Pancreas (tissue), 10 donors: ENCODE measurements at regions not wholly inside any gene's neighbourhood (a gene's known extent, or its start where the extent isn't known, plus 50 kb on each side); places are given as distances from the start of the nearest gene placed in this dataset.
A peak's percentile ranks its signal among the peaks of the same experiment; 100 is the strongest.

Experiments
- ATAC-seq, 4 donors: fragments of 200-7000 bp; cut with Tn5 transposase; one replicate each; pipeline versions ENCODE4 v1.8.0 to v1.9.1; 2020; ENCODE audit warnings: mild to moderate bottlenecking in 4 of 4, moderate library complexity in 4 of 4
- DNase-seq, 6 donors: peaks; one replicate each; pipeline ENCODE4 v3.0.0-alpha.2; 2020
- FAIRE-seq: peaks from 2 replicates; lab custom pipeline; 2012; peaks lifted over from hg19 to GRCh38; lab: Jason Lieb, UNC
- H3K27ac ChIP-seq, 4 donors: fragments of 200-600 bp; sonication (generic); 1 replicate in 3 of 4; 2 replicates in 1 of 4; pipeline versions ENCODE4 v1.5.0 to v1.8.0; 2020
- H3K27me3 ChIP-seq, 4 donors: fragments of 200-600 bp; one replicate each; pipeline ENCODE4 v1.8.0; 2021
- H3K36me3 ChIP-seq, 3 donors: fragments of 200-600 bp; sonication (generic) in 1 of 3; one replicate each; pipeline versions ENCODE4 v1.5.0 to v1.8.0; 2020 to 2021
- H3K4me1 ChIP-seq, 3 donors: fragments of 200-600 bp; one replicate each; pipeline ENCODE4 v1.8.0; 2021
- H3K4me3 ChIP-seq, 4 donors: fragments of 200-600 bp; sonication (generic) in 2 of 4; one replicate each; pipeline versions ENCODE4 v1.5.0 to v1.8.0; 2020 to 2021
- H3K9me3 ChIP-seq, 4 donors: fragments of 200-600 bp; one replicate each; pipeline ENCODE4 v1.8.0; 2021
- WGBS, 2 donors: extraction: QIAGEN DNeasy Blood & Tissue Kit; methylation state at CpG; one replicate each; pipeline ENCODE4 v1.1.7; 2013; 5-methylcytosine and 5-hydroxymethylcytosine counted together
- intact Hi-C, 3 donors: fragments of 100-400 bp; cut with DNase I; formaldehyde crosslinking; loops; one replicate each; pipeline versions ENCODE4 v1.11.1 to v1.14.2; 2022
- TF ChIP-seq, protein P1 (sequence below), 4 donors: fragments of 200-600 bp; sonication (generic) in 3 of 4; IDR thresholded peaks; one replicate each; pipeline versions ENCODE4 v1.5.0 to v1.8.0; 2021; ENCODE audit warnings: antibody characterized with exemption in 4 of 4
- donor health status: healthy with polysubstance abuse.
- donor health status: DM: no; HTN: no; CAD: no; lungs with moderate emphysema.
- donor health status: DM: no; HTN: no; CAD: no.
- donor health status: control.
- donor health status: control.
- donor health status: Bipolar disorder and iron deficiency.
- donor health status: DM: yes; HTN: yes; CAD: no.
- donor health status: DM: no; HTN: no; CAD: no.
- donor health status: DM: no; HTN: no; CAD: no.
- donor health status: DM: yes; HTN: yes; CAD: no.

DNA sequence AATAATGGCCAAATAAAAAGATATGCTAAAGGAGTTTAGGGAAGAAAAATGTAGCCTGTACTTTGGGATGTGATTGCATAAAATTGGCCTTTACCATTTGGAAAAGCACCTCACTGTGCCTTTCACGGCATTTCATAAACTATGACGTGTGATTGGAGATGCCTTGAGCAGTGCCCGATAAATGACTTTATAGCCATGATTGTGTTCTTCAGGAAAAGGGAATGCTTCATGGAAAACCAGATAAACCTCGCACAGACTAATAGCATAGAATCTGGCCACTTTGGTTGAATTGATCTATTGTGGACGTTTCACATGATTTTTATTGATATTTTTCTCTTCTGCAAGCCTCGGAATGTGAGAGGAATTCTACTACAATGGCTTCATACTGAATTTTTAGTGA, 502.0 kb upstream of the MKI67 start:
- peaks cover 0 to 14% (median 0%) of the 10 kb centered on the region in 4 donors for H3K27me3 ChIP-seq
- TF ChIP-seq, protein P1, sequence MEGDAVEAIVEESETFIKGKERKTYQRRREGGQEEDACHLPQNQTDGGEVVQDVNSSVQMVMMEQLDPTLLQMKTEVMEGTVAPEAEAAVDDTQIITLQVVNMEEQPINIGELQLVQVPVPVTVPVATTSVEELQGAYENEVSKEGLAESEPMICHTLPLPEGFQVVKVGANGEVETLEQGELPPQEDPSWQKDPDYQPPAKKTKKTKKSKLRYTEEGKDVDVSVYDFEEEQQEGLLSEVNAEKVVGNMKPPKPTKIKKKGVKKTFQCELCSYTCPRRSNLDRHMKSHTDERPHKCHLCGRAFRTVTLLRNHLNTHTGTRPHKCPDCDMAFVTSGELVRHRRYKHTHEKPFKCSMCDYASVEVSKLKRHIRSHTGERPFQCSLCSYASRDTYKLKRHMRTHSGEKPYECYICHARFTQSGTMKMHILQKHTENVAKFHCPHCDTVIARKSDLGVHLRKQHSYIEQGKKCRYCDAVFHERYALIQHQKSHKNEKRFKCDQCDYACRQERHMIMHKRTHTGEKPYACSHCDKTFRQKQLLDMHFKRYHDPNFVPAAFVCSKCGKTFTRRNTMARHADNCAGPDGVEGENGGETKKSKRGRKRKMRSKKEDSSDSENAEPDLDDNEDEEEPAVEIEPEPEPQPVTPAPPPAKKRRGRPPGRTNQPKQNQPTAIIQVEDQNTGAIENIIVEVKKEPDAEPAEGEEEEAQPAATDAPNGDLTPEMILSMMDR (IDR thresholded peaks at IDR 0.05): no peak
- H3K9me3 ChIP-seq: no peaks in the 10 kb centered on the region
- H3K27ac ChIP-seq: no peak overlapping the region
- H3K36me3 ChIP-seq: no peaks in the 10 kb centered on the region
- intact Hi-C loops: no loop called here
- no peak for FAIRE-seq
- H3K4me3 ChIP-seq: no peak overlapping the region
- no peak for DNase-seq
- 66 to 74% methylated on average over 6 of the region's 6 CpGs for WGBS, 2 donors
- no peaks in the 10 kb centered on the region for H3K4me1 ChIP-seq
- no peak for ATAC-seq

DNA sequence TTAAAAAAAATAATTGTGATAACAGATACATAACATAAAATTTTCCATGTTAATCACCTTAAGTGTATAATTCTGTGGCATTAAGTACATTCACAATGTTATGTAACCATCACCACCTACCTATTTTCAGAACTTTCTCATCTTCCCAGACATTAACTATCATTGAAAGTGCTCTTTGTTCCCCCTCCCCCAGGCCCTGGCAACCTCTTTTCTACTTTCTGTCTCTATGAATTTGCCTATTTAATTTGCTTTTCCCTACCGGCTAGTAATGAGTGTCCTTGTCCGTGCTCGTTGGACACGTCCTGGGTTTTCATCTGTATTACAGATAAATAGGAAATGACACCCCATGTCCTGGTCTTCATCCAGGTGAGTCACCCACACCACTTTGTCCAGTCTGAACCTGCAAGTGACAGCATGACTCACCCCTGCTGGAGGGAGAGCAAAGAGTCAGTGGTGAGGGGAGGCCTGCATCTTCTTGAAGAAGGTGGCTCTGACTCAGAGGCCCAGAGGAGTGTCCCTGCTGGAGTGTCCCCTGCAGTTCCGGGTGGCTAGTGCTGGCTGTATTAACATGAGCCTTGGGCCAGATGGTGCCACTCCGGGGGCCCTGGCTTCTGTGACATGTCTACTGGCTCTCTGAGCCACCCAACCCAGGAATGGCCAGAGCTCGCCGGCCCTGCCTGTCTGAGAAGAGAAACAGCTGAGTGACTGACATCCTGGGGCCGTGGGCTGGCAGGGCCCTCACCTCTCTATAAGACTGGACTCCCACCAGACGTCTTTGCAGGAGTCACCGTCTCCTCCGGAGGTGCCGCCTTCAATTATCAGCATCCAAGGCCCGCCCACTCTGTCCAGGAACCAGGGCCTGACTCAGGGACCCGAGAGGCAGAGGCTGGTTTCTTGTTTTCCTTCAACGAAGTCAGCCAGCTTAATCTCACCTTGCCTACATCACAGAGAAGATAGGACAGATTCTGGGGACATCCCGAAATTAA, 503.2 kb upstream of the MKI67 start:
- H3K4me3 ChIP-seq: no peak overlapping the region
- DNase-seq (no peak), FAIRE-seq (no peak), ATAC-seq (peak in 3 of 4 donors; percentile 30 to 80 (median 51))
- TF ChIP-seq, protein P1 (IDR thresholded peaks at IDR 0.05): no peak
- peaks cover 0 to 14% (median 0%) of the 10 kb centered on the region in 4 donors for H3K27me3 ChIP-seq
- H3K27ac ChIP-seq: no peak overlapping the region
- 73 to 87% methylated on average over 17 of the region's 17 CpGs for WGBS, 2 donors
- H3K36me3 ChIP-seq: no peaks in the 10 kb centered on the region
- H3K4me1 ChIP-seq: no peaks in the 10 kb centered on the region
- no peaks in the 10 kb centered on the region for H3K9me3 ChIP-seq
- intact Hi-C loops: no loop called here

DNA sequence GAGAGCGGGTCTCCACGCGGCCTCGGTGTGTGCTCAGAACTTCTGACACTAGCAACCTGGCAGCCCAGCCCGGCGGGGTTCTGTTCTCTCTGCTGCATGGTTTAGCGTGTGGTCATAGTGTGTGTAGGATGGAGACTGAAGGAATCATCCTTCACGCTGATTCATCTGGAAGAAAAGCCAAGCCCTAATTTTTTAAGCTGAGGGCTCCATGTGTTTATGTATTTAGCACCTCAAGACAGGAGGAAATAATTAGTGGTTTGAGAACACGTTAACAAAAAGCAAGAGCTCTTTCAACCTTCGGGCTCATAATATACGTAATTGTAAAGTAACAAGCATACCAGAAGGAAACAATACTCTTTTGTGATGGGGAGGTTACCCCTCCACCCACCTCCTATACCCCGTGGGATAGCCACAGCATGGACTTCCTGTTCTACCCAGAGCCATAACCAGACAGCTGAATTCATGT, 504.6 kb upstream of the MKI67 start:
- TF ChIP-seq, protein P1 (IDR thresholded peaks at IDR 0.05): no peak
- H3K4me1 ChIP-seq: no peaks in the 10 kb centered on the region
- peaks cover 0 to 14% (median 0%) of the 10 kb centered on the region in 4 donors for H3K27me3 ChIP-seq
- no peak overlapping the region for H3K27ac ChIP-seq
- intact Hi-C loops: no loop called here
- FAIRE-seq (no peak), ATAC-seq (no peak), DNase-seq (no peak)
- H3K36me3 ChIP-seq: no peaks in the 10 kb centered on the region
- 66 to 68% methylated on average over 12 of the region's 12 CpGs for WGBS, 2 donors
- H3K9me3 ChIP-seq: no peaks in the 10 kb centered on the region
- no peak overlapping the region for H3K4me3 ChIP-seq

DNA sequence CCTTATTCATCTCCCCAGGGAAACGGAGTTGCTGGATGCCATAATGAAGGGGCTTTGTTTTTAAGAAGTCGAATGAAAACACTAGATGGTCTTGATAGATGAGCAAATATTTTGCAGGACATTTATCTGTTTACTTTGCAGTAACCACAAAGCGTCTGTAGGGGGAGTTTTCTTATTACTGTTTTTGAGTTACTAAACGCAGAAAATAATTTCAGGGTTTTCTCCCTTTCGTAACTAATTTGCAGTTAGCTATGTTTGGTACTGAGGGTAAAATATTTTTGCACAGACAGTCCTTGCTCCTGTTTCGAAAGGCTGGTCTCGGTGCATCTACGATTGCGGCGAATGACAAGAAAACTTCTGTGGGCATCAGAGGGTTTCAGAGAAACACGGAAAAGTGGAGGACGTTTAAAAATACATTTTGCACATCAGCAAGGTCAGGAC, 505.6 kb upstream of the MKI67 start:
- H3K36me3 ChIP-seq: no peaks in the 10 kb centered on the region
- FAIRE-seq (no peak), ATAC-seq (no peak), DNase-seq (no peak)
- H3K9me3 ChIP-seq: no peaks in the 10 kb centered on the region
- 48 to 51% methylated on average over 12 of the region's 12 CpGs for whole genome bisulfite sequencing, 2 donors
- no peak overlapping the region for H3K27ac ChIP-seq
- no peak overlapping the region for H3K4me3 ChIP-seq
- intact Hi-C loops: no loop called here
- no peaks in the 10 kb centered on the region for H3K4me1 ChIP-seq
- H3K27me3 ChIP-seq: peaks cover 0 to 14% (median 0%) of the 10 kb centered on the region in 4 donors
- TF ChIP-seq, protein P1 (IDR thresholded peaks at IDR 0.05): peak in 2 of 4 donors; percentile 21 to 23
